ENCODE measurements at regions not wholly inside any gene's neighbourhood (a gene's known extent, or its start where the extent isn't known, plus 50 kb on each side); places are given as distances from the start of the nearest gene placed in this dataset.

DNA sequence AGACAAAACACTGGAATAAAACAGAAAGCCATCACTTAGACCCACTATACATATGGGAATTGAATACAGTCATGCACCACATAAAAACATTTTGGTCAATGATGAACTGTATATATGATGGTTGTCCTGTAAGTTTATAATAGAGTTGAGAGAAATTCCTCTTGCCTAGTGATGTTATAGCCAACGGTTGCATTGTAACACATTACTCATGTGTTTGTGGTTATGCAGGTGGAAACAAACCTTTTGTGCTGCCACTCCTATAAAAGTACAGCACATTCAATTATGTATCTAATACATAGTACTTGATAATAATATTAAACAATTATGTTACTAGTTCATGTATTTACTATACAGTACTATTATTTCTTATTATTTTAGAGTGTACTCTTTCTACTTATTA is 381.2 kb upstream of the MBL2 start:
- Histone ChIP-seq H3K4me1 (ENCODE audit: control insufficient read depth in 2 of 2, insufficient read depth in 2 of 2, low read length in 2 of 2) (no peaks in the 10 kb centered on the region), H3K9me3 (ENCODE audit: control extremely low read depth in 1 of 3, control insufficient read depth in 2 of 3, insufficient read depth in 1 of 3, low read length in 2 of 3) (peaks cover 0 to 7% (median 0%) of the 10 kb centered on the region in 3 donors), H3K27me3 (replicated peaks in 1 of 4; ENCODE audit: control extremely low read depth in 1 of 4, control insufficient read depth in 3 of 4, insufficient read depth in 4 of 4, low read length in 3 of 4) (no peaks in the 10 kb centered on the region), H3K4me2 (replicated peaks; ENCODE audit: low read depth, low read length, poor library complexity, severe bottlenecking) (no peak overlapping the region), H2AFZ (ENCODE audit: insufficient read depth, low read depth, low read length, poor library complexity, severe bottlenecking) (no peak overlapping the region), H3K27ac (ENCODE audit: low read length in 2 of 2) (no peak overlapping the region), H3K9ac (ENCODE audit: low read length) (no peak overlapping the region), H3K79me2 (ENCODE audit: control insufficient read depth, insufficient read depth, low read length) (no peaks in the 10 kb centered on the region), H3K36me3 (replicated peaks in 1 of 2; ENCODE audit: control extremely low read depth in 1 of 2, control insufficient read depth in 1 of 2, extremely low read depth in 1 of 2, insufficient read depth in 2 of 2, low read length in 1 of 2) (no peaks in the 10 kb centered on the region), H3K4me3 (ENCODE audit: control extremely low read depth in 1 of 5, extremely low read depth in 1 of 5, insufficient read depth in 1 of 5, low read depth in 2 of 5, low read length in 4 of 5) (no peak overlapping the region), H4K20me1 (ENCODE audit: control insufficient read depth, insufficient read depth, low read length, poor library complexity, severe bottlenecking) (no peaks in the 10 kb centered on the region)
- intact Hi-C loops (cut with micrococcal nuclease): no loop called here
- DNase-seq (no peak), ATAC-seq (ENCODE audit: low read depth) (no peak)
- ChIA-PET CTCF (no interaction called here), POLR2A (no interaction called here)
- TF ChIP-seq EZH2 (IDR thresholded peaks at IDR 0.05; ENCODE audit: borderline replicate concordance, insufficient read depth, low read depth, low read length, poor library complexity, severe bottlenecking): no peak
- TF ChIP-seq, protein P1, sequence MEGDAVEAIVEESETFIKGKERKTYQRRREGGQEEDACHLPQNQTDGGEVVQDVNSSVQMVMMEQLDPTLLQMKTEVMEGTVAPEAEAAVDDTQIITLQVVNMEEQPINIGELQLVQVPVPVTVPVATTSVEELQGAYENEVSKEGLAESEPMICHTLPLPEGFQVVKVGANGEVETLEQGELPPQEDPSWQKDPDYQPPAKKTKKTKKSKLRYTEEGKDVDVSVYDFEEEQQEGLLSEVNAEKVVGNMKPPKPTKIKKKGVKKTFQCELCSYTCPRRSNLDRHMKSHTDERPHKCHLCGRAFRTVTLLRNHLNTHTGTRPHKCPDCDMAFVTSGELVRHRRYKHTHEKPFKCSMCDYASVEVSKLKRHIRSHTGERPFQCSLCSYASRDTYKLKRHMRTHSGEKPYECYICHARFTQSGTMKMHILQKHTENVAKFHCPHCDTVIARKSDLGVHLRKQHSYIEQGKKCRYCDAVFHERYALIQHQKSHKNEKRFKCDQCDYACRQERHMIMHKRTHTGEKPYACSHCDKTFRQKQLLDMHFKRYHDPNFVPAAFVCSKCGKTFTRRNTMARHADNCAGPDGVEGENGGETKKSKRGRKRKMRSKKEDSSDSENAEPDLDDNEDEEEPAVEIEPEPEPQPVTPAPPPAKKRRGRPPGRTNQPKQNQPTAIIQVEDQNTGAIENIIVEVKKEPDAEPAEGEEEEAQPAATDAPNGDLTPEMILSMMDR (IDR thresholded peaks at IDR 0.05): no peak
- Mint-ChIP-seq H3K9me3 (ENCODE audit: insufficient read depth) (peaks cover 9% of the 10 kb centered on the region), H3K4me3 (no peak overlapping the region), H3K27me3 (no peaks in the 10 kb centered on the region), H3K27ac (no peak overlapping the region), H3K4me1 (no peaks in the 10 kb centered on the region)
- no CpG with 5 or more reads among the region's 1 CpG for WGBS (ENCODE audit: insufficient coverage)

DNA sequence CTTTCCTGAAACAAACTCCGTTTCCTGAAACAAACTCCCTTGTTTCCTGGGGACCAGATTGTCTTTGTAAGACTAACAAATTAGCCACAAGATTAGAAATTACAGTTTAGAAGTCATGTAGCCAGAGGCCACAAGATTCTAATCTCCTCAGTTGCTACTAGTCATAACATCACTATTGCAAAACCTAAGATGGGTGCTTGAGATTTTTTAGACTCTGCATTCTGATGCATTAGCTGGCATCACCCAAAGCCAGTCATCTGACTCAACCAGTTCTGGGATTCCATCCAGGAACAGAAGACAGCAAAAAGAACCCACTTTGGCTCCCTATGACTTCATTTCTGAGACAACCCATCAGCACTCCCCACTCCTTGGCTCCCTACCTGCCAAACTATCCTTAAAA is 367.9 kb upstream of the MBL2 start:
- H3K27ac ChIP-seq (ENCODE audit: low read length in 2 of 2): no peak overlapping the region
- Mint-ChIP-seq H3K4me1 (no peaks in the 10 kb centered on the region), H3K4me3 (no peak overlapping the region), H3K27ac (no peak overlapping the region), H3K27me3 (no peaks in the 10 kb centered on the region), H3K9me3 (ENCODE audit: insufficient read depth) (peaks cover 3% of the 10 kb centered on the region)
- no peak for DNase-seq
- TF ChIP-seq EZH2 (IDR thresholded peaks at IDR 0.05; ENCODE audit: borderline replicate concordance, insufficient read depth, low read depth, low read length, poor library complexity, severe bottlenecking): no peak
- TF ChIP-seq, protein P1 (IDR thresholded peaks at IDR 0.05): no peak
- no peaks in the 10 kb centered on the region for H3K4me1 ChIP-seq (ENCODE audit: control insufficient read depth in 2 of 2, insufficient read depth in 2 of 2, low read length in 2 of 2)
- no peaks in the 10 kb centered on the region for H3K9me3 ChIP-seq (ENCODE audit: control extremely low read depth in 1 of 3, control insufficient read depth in 2 of 3, insufficient read depth in 1 of 3, low read length in 2 of 3)
- no peak overlapping the region for H2AFZ ChIP-seq (ENCODE audit: insufficient read depth, low read depth, low read length, poor library complexity, severe bottlenecking)
- intact Hi-C loops (cut with micrococcal nuclease): no loop called here
- no peak overlapping the region for H3K4me3 ChIP-seq (ENCODE audit: control extremely low read depth in 1 of 5, extremely low read depth in 1 of 5, insufficient read depth in 1 of 5, low read depth in 2 of 5, low read length in 4 of 5)
- no peak for ATAC-seq (ENCODE audit: low read depth)
- H3K36me3 ChIP-seq (replicated peaks in 1 of 2; ENCODE audit: control extremely low read depth in 1 of 2, control insufficient read depth in 1 of 2, extremely low read depth in 1 of 2, insufficient read depth in 2 of 2, low read length in 1 of 2): no peaks in the 10 kb centered on the region
- no peaks in the 10 kb centered on the region for H3K27me3 ChIP-seq (replicated peaks in 1 of 4; ENCODE audit: control extremely low read depth in 1 of 4, control insufficient read depth in 3 of 4, insufficient read depth in 4 of 4, low read length in 3 of 4)
- no peaks in the 10 kb centered on the region for H3K79me2 ChIP-seq (ENCODE audit: control insufficient read depth, insufficient read depth, low read length)
- H3K9ac ChIP-seq (ENCODE audit: low read length): no peak overlapping the region
- H3K4me2 ChIP-seq (replicated peaks; ENCODE audit: low read depth, low read length, poor library complexity, severe bottlenecking): no peak overlapping the region
- ChIA-PET CTCF (no interaction called here), POLR2A (no interaction called here)
- WGBS (ENCODE audit: insufficient coverage): no CpG with 5 or more reads among the region's 1 CpG
- no peaks in the 10 kb centered on the region for H4K20me1 ChIP-seq (ENCODE audit: control insufficient read depth, insufficient read depth, low read length, poor library complexity, severe bottlenecking)

Data from B cell (primary cell).